ENCODE measurements at regions not wholly inside any gene's neighbourhood (a gene's known extent, or its start where the extent isn't known, plus 50 kb on each side); places are given as distances from the start of the nearest gene placed in this dataset.
A peak's percentile ranks its signal among the peaks of the same experiment; 100 is the strongest.

- DNase-seq: no peak
- no peak for TF ChIP-seq POLR2A (IDR thresholded peaks at IDR 0.05; ENCODE audit: low read length)
- TF ChIP-seq GATA1 (IDR thresholded peaks at IDR 0.05; ENCODE audit: low read depth, low read length): no peak
Observed at GRCh38 chr4:136750897-136751296, 781.4 kb downstream of the PCDH18 start.

- TF ChIP-seq GATA1 (IDR thresholded peaks at IDR 0.05; ENCODE audit: low read depth, low read length) (no peak), POLR2A (IDR thresholded peaks at IDR 0.05; ENCODE audit: low read length) (no peak)
- DNase-seq: no peak
Observed at GRCh38 chr4:136749989-136750388, 782.3 kb downstream of the PCDH18 start.

- TF ChIP-seq POLR2A (IDR thresholded peaks at IDR 0.05; ENCODE audit: low read length): no peak
- no peak for TF ChIP-seq GATA1 (IDR thresholded peaks at IDR 0.05; ENCODE audit: low read depth, low read length)
- DNase-seq: no peak
Observed at GRCh38 chr4:136748773-136749172, 783.5 kb downstream of the PCDH18 start.

GRCh38 chr4:136748165-136748564, 784.1 kb downstream of the PCDH18 start:
- TF ChIP-seq POLR2A (IDR thresholded peaks at IDR 0.05; ENCODE audit: low read length) (no peak), GATA1 (IDR thresholded peaks at IDR 0.05; ENCODE audit: low read depth, low read length) (no peak)
- DNase-seq: no peak

GRCh38 chr4:136743238-136743637, 789.1 kb downstream of the PCDH18 start:
- TF ChIP-seq GATA1 (IDR thresholded peaks at IDR 0.05; ENCODE audit: low read depth, low read length): no peak
- no peak for DNase-seq

GRCh38 chr4:136742333-136742732, 790.0 kb downstream of the PCDH18 start:
- peak; percentile 14 to 27 for DNase-seq

GRCh38 chr4:136741468-136741867, 790.8 kb downstream of the PCDH18 start:
- DNase-seq: no peak
- no peak for TF ChIP-seq GATA1 (IDR thresholded peaks at IDR 0.05; ENCODE audit: low read depth, low read length)
- no peak for TF ChIP-seq POLR2A (IDR thresholded peaks at IDR 0.05; ENCODE audit: low read length)

More at GRCh38 chr4:136742333-136742732, 790.0 kb downstream of the PCDH18 start:
- TF ChIP-seq GATA1 (IDR thresholded peaks at IDR 0.05; ENCODE audit: low read depth, low read length) (no peak), POLR2A (IDR thresholded peaks at IDR 0.05; ENCODE audit: low read length) (no peak)

GRCh38 chr4:136740326-136740725, 792.0 kb downstream of the PCDH18 start:
- no peak for DNase-seq
- TF ChIP-seq POLR2A (IDR thresholded peaks at IDR 0.05; ENCODE audit: low read length) (no peak), GATA1 (IDR thresholded peaks at IDR 0.05; ENCODE audit: low read depth, low read length) (no peak)

GRCh38 chr4:136737066-136737465, 795.2 kb downstream of the PCDH18 start:
- no peak for DNase-seq
- TF ChIP-seq POLR2A (IDR thresholded peaks at IDR 0.05; ENCODE audit: low read length) (no peak), GATA1 (IDR thresholded peaks at IDR 0.05; ENCODE audit: low read depth, low read length) (no peak)

- no peak for DNase-seq
- TF ChIP-seq GATA1 (IDR thresholded peaks at IDR 0.05; ENCODE audit: low read depth, low read length) (no peak), POLR2A (IDR thresholded peaks at IDR 0.05; ENCODE audit: low read length) (no peak)
Observed at GRCh38 chr4:136731025-136731424, 801.3 kb downstream of the PCDH18 start.

- TF ChIP-seq GATA1 (IDR thresholded peaks at IDR 0.05; ENCODE audit: low read depth, low read length): no peak
- TF ChIP-seq POLR2A (IDR thresholded peaks at IDR 0.05; ENCODE audit: low read length): no peak
- DNase-seq: no peak
Observed at GRCh38 chr4:136725286-136726081, 806.8 kb downstream of the PCDH18 start.

GRCh38 chr4:136713140-136713539, 819.2 kb downstream of the PCDH18 start:
- TF ChIP-seq GATA1 (IDR thresholded peaks at IDR 0.05; ENCODE audit: low read depth, low read length) (no peak), POLR2A (IDR thresholded peaks at IDR 0.05; ENCODE audit: low read length) (no peak)
- no peak for DNase-seq

- TF ChIP-seq POLR2A (IDR thresholded peaks at IDR 0.05; ENCODE audit: low read length) (no peak), GATA1 (IDR thresholded peaks at IDR 0.05; ENCODE audit: low read depth, low read length) (no peak)
- no peak for DNase-seq
Observed at GRCh38 chr4:136709897-136710296, 822.4 kb downstream of the PCDH18 start.

- no peak for DNase-seq
- TF ChIP-seq GATA1 (IDR thresholded peaks at IDR 0.05; ENCODE audit: low read depth, low read length) (no peak), POLR2A (IDR thresholded peaks at IDR 0.05; ENCODE audit: low read length) (no peak)
Observed at GRCh38 chr4:136706942-136707341, 825.4 kb downstream of the PCDH18 start.

- DNase-seq: no peak
- TF ChIP-seq POLR2A (IDR thresholded peaks at IDR 0.05; ENCODE audit: low read length) (no peak), GATA1 (IDR thresholded peaks at IDR 0.05; ENCODE audit: low read depth, low read length) (no peak)
Observed at GRCh38 chr4:136699905-136700304, 832.4 kb downstream of the PCDH18 start.

Data from erythroblast (primary cell).